Kidney epithelial cell (primary cell): ENCODE measurements at regions not wholly inside any gene's neighbourhood (a gene's known extent, or its start where the extent isn't known, plus 50 kb on each side); places are given as distances from the start of the nearest gene placed in this dataset.

Source experiments
- DNase-seq: peaks from one replicate; pipeline ENCODE4 v3.0.0-alpha.2; 2010; ENCODE audit warnings: low read depth
- H3K27me3 ChIP-seq: 2 replicates; pipeline ENCODE4 v1.6.0; 2011; ENCODE audit warnings: low read length; ENCODE audit not compliant: control insufficient read depth, insufficient read depth
- H3K36me3 ChIP-seq: 2 replicates; pipeline ENCODE4 v1.5.1; 2011; ENCODE audit warnings: low read length; ENCODE audit not compliant: control insufficient read depth, insufficient read depth
- H3K4me3 ChIP-seq: 2 replicates; pipeline ENCODE4 v1.5.1; 2011; ENCODE audit warnings: low read depth, mild to moderate bottlenecking, control low read depth, low read length
- CTCF ChIP-seq: IDR thresholded peaks from 2 replicates; pipeline ENCODE4 v1.5.1; 2011; ENCODE audit warnings: mild to moderate bottlenecking, moderate library complexity, low read length, control low read depth, inconsistent platforms; ENCODE audit not compliant: insufficient read depth, poor library complexity, severe bottlenecking

- no peak for TF ChIP-seq CTCF
- H3K27me3 ChIP-seq = no peaks in the 10 kb centered on the region
- no peak overlapping the region for H3K4me3 ChIP-seq
- no peaks in the 10 kb centered on the region for H3K36me3 ChIP-seq
- no peak for DNase-seq
Measured at GRCh38 chr10:33506838-33507661, 172.6 kb upstream of the NRP1 start.

- TF ChIP-seq CTCF = no peak
- Histone ChIP-seq H3K27me3 (no peaks in the 10 kb centered on the region), H3K36me3 (no peaks in the 10 kb centered on the region), H3K4me3 (no peak overlapping the region)
- no peak for DNase-seq
Measured at GRCh38 chr10:33506391-33506790, 171.9 kb upstream of the NRP1 start.

- no peaks in the 10 kb centered on the region for H3K36me3 ChIP-seq
- TF ChIP-seq CTCF = no peak
- H3K27me3 ChIP-seq = no peaks in the 10 kb centered on the region
- DNase-seq = no peak
- no peak overlapping the region for H3K4me3 ChIP-seq
Measured at GRCh38 chr10:33501161-33501560, 166.7 kb upstream of the NRP1 start.

GRCh38 chr10:33498391-33498891, 164.0 kb upstream of the NRP1 start:
- Histone ChIP-seq H3K36me3 (no peaks in the 10 kb centered on the region), H3K27me3 (no peaks in the 10 kb centered on the region), H3K4me3 (no peak overlapping the region)
- TF ChIP-seq CTCF = no peak
- no peak for DNase-seq

GRCh38 chr10:33497338-33497737, 162.9 kb upstream of the NRP1 start:
- Histone ChIP-seq H3K36me3 (no peaks in the 10 kb centered on the region), H3K4me3 (no peak overlapping the region), H3K27me3 (no peaks in the 10 kb centered on the region)
- no peak for TF ChIP-seq CTCF
- no peak for DNase-seq

GRCh38 chr10:33496096-33496495, 161.6 kb upstream of the NRP1 start:
- DNase-seq = no peak
- no peak overlapping the region for H3K4me3 ChIP-seq
- TF ChIP-seq CTCF = no peak
- H3K36me3 ChIP-seq = no peaks in the 10 kb centered on the region
- no peaks in the 10 kb centered on the region for H3K27me3 ChIP-seq
